Stimulated activated CD8-positive, alpha-beta memory T cell treated with anti-CD3 and anti-CD28 coated beads, Interleukin-12 subunit alpha, Interleukin-12 subunit beta, amount 100 ng/mL, for 1 hour (primary cell): ENCODE measurements at regions not wholly inside any gene's neighbourhood (a gene's known extent, or its start where the extent isn't known, plus 50 kb on each side); places are given as distances from the start of the nearest gene placed in this dataset.

Source experiments
- DNase-seq: peaks from one replicate; pipeline ENCODE4 v3.0.0-alpha.2; 2020; ENCODE audit warnings: low read depth

- DNase-seq = no peak
Measured at GRCh38 chr4:14254252-14254651, 626.7 kb upstream of the BOD1L1 start.

GRCh38 chr4:14254926-14255325 is 627.4 kb upstream of the BOD1L1 start:
- no peak for DNase-seq

GRCh38 chr4:14257903-14258302 is 630.4 kb upstream of the BOD1L1 start:
- DNase-seq = no peak

GRCh38 chr4:14259936-14260335 is 632.4 kb upstream of the BOD1L1 start:
- no peak for DNase-seq

- DNase-seq = no peak
Measured at GRCh38 chr4:14260591-14260990, 633.1 kb upstream of the BOD1L1 start.

GRCh38 chr4:14262221-14262620 is 634.7 kb upstream of the BOD1L1 start:
- DNase-seq = no peak

- DNase-seq = no peak
Measured at GRCh38 chr4:14264437-14264836, 636.9 kb upstream of the BOD1L1 start.

- DNase-seq = no peak
Measured at GRCh38 chr4:14265651-14266050, 638.1 kb upstream of the BOD1L1 start.

- DNase-seq = no peak
Measured at GRCh38 chr4:14267373-14268060, 640.0 kb upstream of the BOD1L1 start.

GRCh38 chr4:14269824-14270223 is 642.3 kb upstream of the BOD1L1 start:
- no peak for DNase-seq

- no peak for DNase-seq
Measured at GRCh38 chr4:14272206-14272605, 644.7 kb upstream of the BOD1L1 start.

- DNase-seq = no peak
Measured at GRCh38 chr4:14277505-14277904, 650.0 kb upstream of the BOD1L1 start.

- no peak for DNase-seq
Measured at GRCh38 chr4:14280567-14280966, 653.0 kb upstream of the BOD1L1 start.

- DNase-seq = no peak
Measured at GRCh38 chr4:14284578-14284977, 657.1 kb upstream of the BOD1L1 start.

GRCh38 chr4:14289708-14290107 is 662.2 kb upstream of the BOD1L1 start:
- DNase-seq = no peak

- DNase-seq = no peak
Measured at GRCh38 chr4:14293582-14293981, 666.1 kb upstream of the BOD1L1 start.

GRCh38 chr4:14294611-14295010 is 667.1 kb upstream of the BOD1L1 start:
- DNase-seq = no peak

GRCh38 chr4:14299166-14299565 is 671.6 kb upstream of the BOD1L1 start:
- no peak for DNase-seq

GRCh38 chr4:14302021-14302420 is 674.5 kb upstream of the BOD1L1 start:
- DNase-seq = no peak

- DNase-seq = no peak
Measured at GRCh38 chr4:14303856-14304255, 676.3 kb upstream of the BOD1L1 start.

- DNase-seq = no peak
Measured at GRCh38 chr4:14308229-14308651, 680.7 kb upstream of the BOD1L1 start.

GRCh38 chr4:14309431-14309830 is 681.9 kb upstream of the BOD1L1 start:
- DNase-seq = no peak

GRCh38 chr4:14313757-14314156 is 686.2 kb upstream of the BOD1L1 start:
- no peak for DNase-seq

GRCh38 chr4:14315129-14315528 is 687.2 kb upstream of the CPEB2 start:
- DNase-seq = no peak
